Psoas muscle (tissue), 7 donors: ENCODE measurements at regions not wholly inside any gene's neighbourhood (a gene's known extent, or its start where the extent isn't known, plus 50 kb on each side); places are given as distances from the start of the nearest gene placed in this dataset.

ENCODE experiments used
- ATAC-seq, 4 donors: fragments of 200-7000 bp; cut with Tn5 transposase; one replicate each; pipeline ENCODE4 v1.9.1; 2020; ENCODE audit warnings: moderate library complexity in 3 of 4, mild to moderate bottlenecking in 2 of 4
- DNase-seq, 2 donors: peaks; one replicate each; pipeline ENCODE4 v3.0.0-alpha.2; 2020
- H3K27ac ChIP-seq: fragments of 200-600 bp; one replicate; pipeline ENCODE4 v1.8.0; 2022
- H3K27me3 ChIP-seq, 3 donors: fragments of 200-600 bp in 1 of 3; one replicate each; pipeline versions ENCODE4 v1.6.1 to v1.8.0; 2013 to 2022; ENCODE audit warnings: low read length in 2 of 3, mild to moderate bottlenecking in 2 of 3, moderate library complexity in 1 of 3; ENCODE audit not compliant: insufficient read depth in 3 of 3
- H3K36me3 ChIP-seq, 2 donors: fragments of 200-600 bp in 1 of 2; one replicate each; pipeline versions ENCODE4 v1.6.1 to v1.8.0; 2013 to 2022; ENCODE audit warnings: low read depth in 1 of 2, mild to moderate bottlenecking in 1 of 2, moderate library complexity in 1 of 2; ENCODE audit not compliant: insufficient read depth in 1 of 2
- H3K4me1 ChIP-seq: fragments of 200-600 bp; one replicate; pipeline ENCODE4 v1.8.0; 2022
- H3K4me3 ChIP-seq: fragments of 200-600 bp; one replicate; pipeline ENCODE4 v1.8.0; 2022; ENCODE audit warnings: mild to moderate bottlenecking
- H3K9me3 ChIP-seq: fragments of 200-600 bp; one replicate; pipeline ENCODE4 v1.8.0; 2022
- CTCF ChIP-seq: fragments of 200-600 bp; IDR thresholded peaks from one replicate; pipeline ENCODE4 v1.8.0; 2022; ENCODE audit warnings: antibody characterized with exemption
- WGBS, 3 donors: extraction: QIAGEN DNeasy Blood & Tissue Kit; methylation state at CpG; one replicate each; pipeline versions ENCODE4 v1.1.6 to v1.1.7; 2013; 5-methylcytosine and 5-hydroxymethylcytosine counted together
- intact Hi-C, 2 donors: fragments of 100-400 bp; cut with DNase I; formaldehyde crosslinking; loops; one replicate each; pipeline versions ENCODE4 v1.11.0 to v1.14.2; 2022
- donor health status: healthy with polysubstance abuse.
- donor health status: DM: no; HTN: no; CAD: no; lungs with moderate emphysema.
- donor health status: Bipolar disorder and iron deficiency.
- donor health status: healthy.
- donor health status: DM: yes; HTN: yes; CAD: no.
- donor health status: DM: no; HTN: no; CAD: no.
- donor health status: DM: yes; HTN: yes; CAD: no.

GRCh38 chr3:182382112-182382857 lies 411.0 kb upstream of the ATP11B start:
- ATAC-seq: no peak
- intact Hi-C loops: no loop called here
- Histone ChIP-seq H3K27ac (no peak overlapping the region), H3K4me1 (no peaks in the 10 kb centered on the region), H3K9me3 (no peaks in the 10 kb centered on the region), H3K4me3 (no peak overlapping the region), H3K36me3 (no peaks in the 10 kb centered on the region), H3K27me3 (no peaks in the 10 kb centered on the region)
- no peak for DNase-seq
- TF ChIP-seq CTCF: no peak
- 83 to 88% (median 87%) methylated on average over 4 of the region's 4 CpGs for WGBS, 3 donors

- H3K27me3 ChIP-seq: no peaks in the 10 kb centered on the region
- no peaks in the 10 kb centered on the region for H3K36me3 ChIP-seq
- intact Hi-C loops: no loop called here
- DNase-seq (no peak), ATAC-seq (no peak)
- H3K9me3 ChIP-seq: no peaks in the 10 kb centered on the region
- H3K4me3 ChIP-seq: no peak overlapping the region
- TF ChIP-seq CTCF: no peak
- no peaks in the 10 kb centered on the region for H3K4me1 ChIP-seq
- H3K27ac ChIP-seq: no peak overlapping the region
- WGBS, 3 donors: 24 to 27% (median 25%) methylated on average over 5 of the region's 5 CpGs
Measured at GRCh38 chr3:182384221-182384620, 409.1 kb upstream of the ATP11B start.

- DNase-seq (no peak), ATAC-seq (no peak)
- no peak overlapping the region for H3K27ac ChIP-seq
- H3K9me3 ChIP-seq: no peaks in the 10 kb centered on the region
- H3K36me3 ChIP-seq: no peaks in the 10 kb centered on the region
- TF ChIP-seq CTCF: no peak
- WGBS, 3 donors: 53 to 63% (median 63%) methylated on average over 2 of the region's 2 CpGs
- intact Hi-C loops: no loop called here
- no peak overlapping the region for H3K4me3 ChIP-seq
- H3K27me3 ChIP-seq: no peaks in the 10 kb centered on the region
- no peaks in the 10 kb centered on the region for H3K4me1 ChIP-seq
Measured at GRCh38 chr3:182385356-182385755, 407.9 kb upstream of the ATP11B start.

GRCh38 chr3:182388506-182388905 lies 404.8 kb upstream of the ATP11B start:
- Histone ChIP-seq H3K4me3 (no peak overlapping the region), H3K27me3 (no peaks in the 10 kb centered on the region), H3K27ac (no peak overlapping the region), H3K4me1 (no peaks in the 10 kb centered on the region), H3K9me3 (no peaks in the 10 kb centered on the region), H3K36me3 (no peaks in the 10 kb centered on the region)
- no peak for TF ChIP-seq CTCF
- WGBS, 3 donors: 84 to 86% (median 84%) methylated on average over 1 of the region's 1 CpG
- ATAC-seq (no peak), DNase-seq (no peak)
- intact Hi-C loops: no loop called here
